ENCODE measurements at regions not wholly inside any gene's neighbourhood (a gene's known extent, or its start where the extent isn't known, plus 50 kb on each side); places are given as distances from the start of the nearest gene placed in this dataset.
A peak's percentile ranks its signal among the peaks of the same experiment; 100 is the strongest.

- Histone ChIP-seq H2AFZ (ENCODE audit: control insufficient read depth, low read depth, low read length) (no peak overlapping the region), H3K79me2 (ENCODE audit: control insufficient read depth, insufficient read depth, low read length) (no peaks in the 10 kb centered on the region), H3K36me3 (ENCODE audit: control insufficient read depth in 2 of 2, insufficient read depth in 2 of 2, low read length in 1 of 2) (no peaks in the 10 kb centered on the region), H3K9ac (ENCODE audit: control insufficient read depth, insufficient read depth, low read length) (no peak overlapping the region), H4K20me1 (ENCODE audit: control insufficient read depth, insufficient read depth) (no peaks in the 10 kb centered on the region), H3K9me3 (replicated peaks; ENCODE audit: control insufficient read depth, insufficient read depth, low read length) (no peaks in the 10 kb centered on the region), H3K4me1 (ENCODE audit: control insufficient read depth, insufficient read depth, low read length) (no peaks in the 10 kb centered on the region), H3K27me3 (replicated peaks in 1 of 2; ENCODE audit: control insufficient read depth in 2 of 2, insufficient read depth in 2 of 2, low read length in 1 of 2) (no peaks in the 10 kb centered on the region; a peak in 1 of 4 replicates), H3K4me2 (ENCODE audit: control insufficient read depth, insufficient read depth) (no peak overlapping the region), H3K4me3 (no peak overlapping the region), H3K27ac (ENCODE audit: control insufficient read depth, insufficient read depth) (no peak overlapping the region)
- FAIRE-seq (no peak), ATAC-seq (peak; percentile 87), DNase-seq (ENCODE audit: low read depth, low spot score) (no peak)
- ChIA-PET SMC1A (ENCODE audit: uncharacterized antibody, unreplicated experiment) (no interaction called here), CTCF (no interaction called here), RAD21 (ENCODE audit: unreplicated experiment) (no interaction called here), POLR2A (no interaction called here)
- WGBS (ENCODE audit: insufficient coverage, insufficient replicate concordance, low lambda C conversion rate, missing lambda C conversion rate): 31% methylated on average over 3 of the region's 3 CpGs
- no TSS peak for BruUV-seq (replicated peaks)
- in situ Hi-C loops (cut with MboI): no loop called here
- intact Hi-C loops (cut with micrococcal nuclease; ENCODE audit: unreplicated experiment): no loop called here
- TF ChIP-seq YY1 (IDR thresholded peaks at IDR 0.05; ENCODE audit: low read depth, low read length): no peak
- 0 out of 2 replicates have a peak, but pooled peaks have one; percentile 32 for TF ChIP-seq BCL11A (IDR thresholded peaks at IDR 0.05; ENCODE audit: low read depth, low read length)
- no peak for TF ChIP-seq BHLHE40 (IDR thresholded peaks at IDR 0.05; ENCODE audit: borderline replicate concordance in 1 of 2, low read depth in 2 of 2, low read length in 1 of 2)
- TF ChIP-seq SRF (IDR thresholded peaks at IDR 0.05; ENCODE audit: low read depth in 2 of 2, low read length in 2 of 2): no peak
- peak in 1 of 2 experiments; percentile 9; a peak in 1 of 4 replicates for TF ChIP-seq EP300 (IDR thresholded peaks at IDR 0.05; ENCODE audit: borderline replicate concordance in 1 of 2, control insufficient read depth in 1 of 2, low read depth in 2 of 2, low read length in 2 of 2)
- TF ChIP-seq ZBTB11 (CRISPR knock-in tag; IDR thresholded peaks at IDR 0.05): no peak
- peak; percentile 63 for TF ChIP-seq SPI1 (IDR thresholded peaks at IDR 0.05; ENCODE audit: borderline replicate concordance, insufficient read depth, low read depth, low read length)
- TF ChIP-seq IKZF2 (IDR thresholded peaks at IDR 0.05): peak in 1 of 2 experiments; percentile 42; a peak in 1 of 4 replicates
- TF ChIP-seq PBX3 (IDR thresholded peaks at IDR 0.05; ENCODE audit: insufficient replicate concordance, low read depth, low read length): no peak
- no peak for TF ChIP-seq POLR2AphosphoS5 (IDR thresholded peaks at IDR 0.05; ENCODE audit: low read length)
- TF ChIP-seq IRF4 (IDR thresholded peaks at IDR 0.05; ENCODE audit: low read depth, low read length): no peak
- no peak for TF ChIP-seq NR2C1 (IDR thresholded peaks at IDR 0.05)
- TF ChIP-seq NFYA (IDR thresholded peaks at IDR 0.05; ENCODE audit: borderline replicate concordance, low read depth, low read length): no peak
- TF ChIP-seq SP1 (IDR thresholded peaks at IDR 0.05; ENCODE audit: low read depth, low read length): no peak
- no peak for TF ChIP-seq PML (IDR thresholded peaks at IDR 0.05; ENCODE audit: low read length)
- TF ChIP-seq RUNX3 (IDR thresholded peaks at IDR 0.05; ENCODE audit: low read length): peak; percentile 74
- TF ChIP-seq ATF2 (IDR thresholded peaks at IDR 0.05; ENCODE audit: low read length): peak; percentile 23; the same call in 1 of the 2 replicates
- no peak for TF ChIP-seq WRNIP1 (IDR thresholded peaks at IDR 0.05; ENCODE audit: borderline replicate concordance, low read depth, low read length)
- no peak for TF ChIP-seq ZNF274 (IDR thresholded peaks at IDR 0.05; ENCODE audit: insufficient read depth, insufficient read length)
- no peak for TF ChIP-seq HCFC1 (IDR thresholded peaks at IDR 0.05; ENCODE audit: low read length)
- TF ChIP-seq NFIC (IDR thresholded peaks at IDR 0.05; ENCODE audit: low read depth, low read length): peak; percentile 30; the same call in 1 of the 2 replicates
- TF ChIP-seq TAF1 (IDR thresholded peaks at IDR 0.05; ENCODE audit: borderline replicate concordance, low read depth, low read length): no peak
These were observed 86.2 kb upstream of the PTPRK start for GRCh38 chr6:128606611-128607010.

All from GM12878 (cell line).